ENCODE measurements at regions not wholly inside any gene's neighbourhood (a gene's known extent, or its start where the extent isn't known, plus 50 kb on each side); places are given as distances from the start of the nearest gene placed in this dataset.
"Not testable (repeated sequence)": the region's sequence is repeated elsewhere in the genome, so short reads cannot be mapped to it uniquely, and the experiment has no call there.

GRCh38 chr18:47380153-47380552 lies 128.7 kb upstream of the SKOR2 start:
- Histone ChIP-seq H3K4me3 (replicated peaks; ENCODE audit: low read depth, low read length) (no peak overlapping the region), H3K36me3 (ENCODE audit: control insufficient read depth, insufficient read depth, low read length) (no peaks in the 10 kb centered on the region), H3K27me3 (replicated peaks; ENCODE audit: control insufficient read depth, insufficient read depth, low read length) (no peaks in the 10 kb centered on the region; the same call in 1 of the 2 replicates)
- TF ChIP-seq CTCF (IDR thresholded peaks at IDR 0.05; ENCODE audit: insufficient read depth, low read length, poor library complexity, severe bottlenecking): no peak
- DNase-seq (ENCODE audit: extremely low read depth, insufficient read length): no peak

- TF ChIP-seq CTCF (IDR thresholded peaks at IDR 0.05; ENCODE audit: insufficient read depth, low read length, poor library complexity, severe bottlenecking): no peak
These were observed 122.0 kb upstream of the SKOR2 start for GRCh38 chr18:47373465-47373864.

GRCh38 chr18:47370052-47370451 lies 118.6 kb upstream of the SKOR2 start:
- H3K36me3 ChIP-seq (ENCODE audit: control insufficient read depth, insufficient read depth, low read length): no peaks in the 10 kb centered on the region
- no peak overlapping the region for H3K4me3 ChIP-seq (replicated peaks; ENCODE audit: low read depth, low read length)
- no peaks in the 10 kb centered on the region for H3K27me3 ChIP-seq (replicated peaks; ENCODE audit: control insufficient read depth, insufficient read depth, low read length)
- no peak for TF ChIP-seq CTCF (IDR thresholded peaks at IDR 0.05; ENCODE audit: insufficient read depth, low read length, poor library complexity, severe bottlenecking)
- DNase-seq (ENCODE audit: extremely low read depth, insufficient read length): no peak

More at GRCh38 chr18:47373465-47373864, 122.0 kb upstream of the SKOR2 start:
- no peak for DNase-seq (ENCODE audit: extremely low read depth, insufficient read length)
- H3K36me3 ChIP-seq (ENCODE audit: control insufficient read depth, insufficient read depth, low read length): no peaks in the 10 kb centered on the region
- no peaks in the 10 kb centered on the region; the same call in 1 of the 2 replicates for H3K27me3 ChIP-seq (replicated peaks; ENCODE audit: control insufficient read depth, insufficient read depth, low read length)
- H3K4me3 ChIP-seq (replicated peaks; ENCODE audit: low read depth, low read length): no peak overlapping the region

GRCh38 chr18:47354061-47354460 lies 102.6 kb upstream of the SKOR2 start:
- not testable (repeated sequence) for H3K36me3 ChIP-seq (ENCODE audit: control insufficient read depth, insufficient read depth, low read length); H3K27me3 ChIP-seq (replicated peaks; ENCODE audit: control insufficient read depth, insufficient read depth, low read length); H3K4me3 ChIP-seq (replicated peaks; ENCODE audit: low read depth, low read length); DNase-seq (ENCODE audit: extremely low read depth, insufficient read length)

GRCh38 chr18:47346016-47346415 lies 94.6 kb upstream of the SKOR2 start:
- Histone ChIP-seq H3K36me3 (ENCODE audit: control insufficient read depth, insufficient read depth, low read length) (no peaks in the 10 kb centered on the region), H3K4me3 (replicated peaks; ENCODE audit: low read depth, low read length) (no peak overlapping the region), H3K27me3 (replicated peaks; ENCODE audit: control insufficient read depth, insufficient read depth, low read length) (no peaks in the 10 kb centered on the region)
- DNase-seq (ENCODE audit: extremely low read depth, insufficient read length): no peak
- no peak for TF ChIP-seq CTCF (IDR thresholded peaks at IDR 0.05; ENCODE audit: insufficient read depth, low read length, poor library complexity, severe bottlenecking)

- DNase-seq (ENCODE audit: extremely low read depth, insufficient read length): no peak
- Histone ChIP-seq H3K4me3 (replicated peaks; ENCODE audit: low read depth, low read length) (no peak overlapping the region), H3K27me3 (replicated peaks; ENCODE audit: control insufficient read depth, insufficient read depth, low read length) (no peaks in the 10 kb centered on the region)
These were observed 93.8 kb upstream of the SKOR2 start for GRCh38 chr18:47345291-47345690.

More at GRCh38 chr18:47345291-47345690, 93.8 kb upstream of the SKOR2 start:
- TF ChIP-seq CTCF (IDR thresholded peaks at IDR 0.05; ENCODE audit: insufficient read depth, low read length, poor library complexity, severe bottlenecking): no peak
- H3K36me3 ChIP-seq (ENCODE audit: control insufficient read depth, insufficient read depth, low read length): no peaks in the 10 kb centered on the region
